Spleen (tissue), 11 donors: ENCODE measurements at regions not wholly inside any gene's neighbourhood (a gene's known extent, or its start where the extent isn't known, plus 50 kb on each side); places are given as distances from the start of the nearest gene placed in this dataset.

Experiments used
- DNase-seq: peaks from one replicate; pipeline ENCODE4 v3.0.0-alpha.2; 2020
- H3K27ac ChIP-seq, 8 donors: fragments of 200-600 bp; sonication (generic) in 7 of 8; 1 replicate in 4 of 8; 2 replicates in 4 of 8; pipeline versions ENCODE4 v1.5.0 to v1.8.0; 2016 to 2021; ENCODE audit warnings: inconsistent platforms in 4 of 8, mild to moderate bottlenecking in 4 of 8, moderate library complexity in 1 of 8
- H3K27me3 ChIP-seq, 7 donors: fragments of 200-600 bp; sonication (generic) in 6 of 7; replicated peaks in 1 of 7; 1 replicate in 4 of 7; 2 replicates in 3 of 7; pipeline versions ENCODE4 v1.5.0 to v1.8.0; 2016 to 2021; ENCODE audit warnings: inconsistent platforms in 3 of 7, mild to moderate bottlenecking in 1 of 7
- H3K36me3 ChIP-seq, 6 donors: fragments of 200-600 bp; sonication (generic) in 5 of 6; 1 replicate in 4 of 6; 2 replicates in 2 of 6; pipeline versions ENCODE4 v1.5.0 to v1.8.0; 2016 to 2021; ENCODE audit warnings: inconsistent platforms in 2 of 6
- H3K4me1 ChIP-seq, 6 donors: fragments of 200-600 bp; sonication (generic) in 5 of 6; 1 replicate in 3 of 6; 2 replicates in 3 of 6; pipeline versions ENCODE4 v1.5.0 to v1.8.0; 2016 to 2021; ENCODE audit warnings: inconsistent platforms in 3 of 6
- H3K4me3 ChIP-seq, 8 donors: fragments of 200-600 bp; sonication (generic) in 7 of 8; 1 replicate in 4 of 8; 2 replicates in 4 of 8; pipeline versions ENCODE4 v1.5.0 to v1.8.0; 2016 to 2021; ENCODE audit warnings: inconsistent platforms in 4 of 8, mild to moderate bottlenecking in 4 of 8, moderate library complexity in 2 of 8
- H3K9me3 ChIP-seq, 8 donors: fragments of 200-600 bp; sonication (generic) in 7 of 8; 1 replicate in 4 of 8; 2 replicates in 4 of 8; pipeline versions ENCODE4 v1.5.0 to v1.8.0; 2016 to 2021; ENCODE audit warnings: inconsistent platforms in 4 of 8
- POLR2A ChIP-seq, 3 donors: fragments of 450-650 bp; IDR thresholded peaks; one replicate each; pipeline ENCODE4 v1.5.1; 2017; ENCODE audit warnings: antibody characterized with exemption in 3 of 3, mild to moderate bottlenecking in 1 of 3
- POLR2AphosphoS5 ChIP-seq, 3 donors: sonication (generic); formaldehyde crosslinking; IDR thresholded peaks; one replicate each; pipeline ENCODE4 v1.5.1; 2017; ENCODE audit warnings: antibody characterized with exemption in 3 of 3
- WGBS, 5 donors: extraction: QIAGEN DNeasy Blood & Tissue Kit in 3 of 5; methylation state at CpG; one replicate each; pipeline versions ENCODE4 v1.1.5 to v1.1.7; 2013 to 2018; 5-methylcytosine and 5-hydroxymethylcytosine counted together
- intact Hi-C: fragments of 100-400 bp; cut with DNase I; formaldehyde crosslinking; loops from one replicate; pipeline ENCODE4 v1.15.0; 2023; ENCODE audit warnings: low total_unique reads
- TF ChIP-seq, protein P1 (sequence below), 11 experiments: fragments of 200-600 bp in 7 of 11; fragments of 450-650 bp in 4 of 11; sonication (generic) in 4 of 11; IDR thresholded peaks in 8 of 11; conservative IDR thresholded peaks in 3 of 11; 1 replicate in 7 of 11; 2 replicates in 4 of 11; pipeline versions ENCODE4 v1.4.0 to v1.8.0; 2016 to 2021; ENCODE audit warnings: antibody characterized with exemption in 11 of 11, inconsistent platforms in 4 of 11, mild to moderate bottlenecking in 1 of 11
- donor health status: healthy with polysubstance abuse.
- donor health status: DM: no; HTN: no; CAD: no; lungs with moderate emphysema.
- donor health status: DM: no; HTN: no; CAD: no.
- donor health status: Bipolar disorder and iron deficiency.
- donor health status: healthy.
- donor health status: DM: no; HTN: no; CAD: no.
- donor health status: DM: yes; HTN: yes; CAD: no.

GRCh38 chr14:28886940-28887339, 120.4 kb downstream of the FOXG1 start:
- H3K4me1 ChIP-seq = no peaks in the 10 kb centered on the region
- DNase-seq = no peak
- WGBS, 5 donors = 69 to 88% (median 79%) methylated on average over 5 of the region's 5 CpGs
- no peaks in the 10 kb centered on the region for H3K36me3 ChIP-seq
- peaks cover 0 to 12% (median 0%) of the 10 kb centered on the region in 8 donors for H3K9me3 ChIP-seq
- TF ChIP-seq POLR2AphosphoS5 (IDR thresholded peaks at IDR 0.05) (no peak), POLR2A (IDR thresholded peaks at IDR 0.05) (no peak)
- TF ChIP-seq, protein P1, sequence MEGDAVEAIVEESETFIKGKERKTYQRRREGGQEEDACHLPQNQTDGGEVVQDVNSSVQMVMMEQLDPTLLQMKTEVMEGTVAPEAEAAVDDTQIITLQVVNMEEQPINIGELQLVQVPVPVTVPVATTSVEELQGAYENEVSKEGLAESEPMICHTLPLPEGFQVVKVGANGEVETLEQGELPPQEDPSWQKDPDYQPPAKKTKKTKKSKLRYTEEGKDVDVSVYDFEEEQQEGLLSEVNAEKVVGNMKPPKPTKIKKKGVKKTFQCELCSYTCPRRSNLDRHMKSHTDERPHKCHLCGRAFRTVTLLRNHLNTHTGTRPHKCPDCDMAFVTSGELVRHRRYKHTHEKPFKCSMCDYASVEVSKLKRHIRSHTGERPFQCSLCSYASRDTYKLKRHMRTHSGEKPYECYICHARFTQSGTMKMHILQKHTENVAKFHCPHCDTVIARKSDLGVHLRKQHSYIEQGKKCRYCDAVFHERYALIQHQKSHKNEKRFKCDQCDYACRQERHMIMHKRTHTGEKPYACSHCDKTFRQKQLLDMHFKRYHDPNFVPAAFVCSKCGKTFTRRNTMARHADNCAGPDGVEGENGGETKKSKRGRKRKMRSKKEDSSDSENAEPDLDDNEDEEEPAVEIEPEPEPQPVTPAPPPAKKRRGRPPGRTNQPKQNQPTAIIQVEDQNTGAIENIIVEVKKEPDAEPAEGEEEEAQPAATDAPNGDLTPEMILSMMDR (IDR thresholded peaks at IDR 0.05 in 8 of 11, conservative IDR thresholded peaks at IDR 0.05 in 3 of 11) = no peak
- intact Hi-C loops = no loop called here
- H3K27ac ChIP-seq = no peak overlapping the region
- no peak overlapping the region for H3K4me3 ChIP-seq
- no peaks in the 10 kb centered on the region for H3K27me3 ChIP-seq

DNA sequence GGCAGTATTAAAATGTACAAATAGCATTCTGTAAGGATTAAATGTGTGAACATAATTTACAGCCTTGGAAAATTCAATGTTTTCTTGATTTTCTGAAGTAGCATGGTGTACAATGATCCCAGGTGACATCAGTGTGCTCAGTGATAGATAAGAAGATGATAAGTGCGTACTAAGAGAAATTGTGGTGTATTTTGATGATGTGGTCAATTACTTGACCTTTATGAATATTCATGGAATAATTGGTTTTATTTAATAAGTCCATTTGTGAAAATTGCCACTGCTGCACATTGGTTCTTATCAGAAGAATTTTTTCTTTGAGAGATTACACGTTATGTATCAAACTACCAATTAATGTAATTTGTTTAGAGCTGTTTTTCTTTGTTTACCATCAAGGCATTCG, 128.8 kb downstream of the FOXG1 start:
- Histone ChIP-seq H3K4me1 (no peaks in the 10 kb centered on the region), H3K4me3 (no peak overlapping the region), H3K27me3 (no peaks in the 10 kb centered on the region), H3K36me3 (no peaks in the 10 kb centered on the region), H3K9me3 (no peaks in the 10 kb centered on the region), H3K27ac (no peak overlapping the region)
- DNase-seq = no peak
- intact Hi-C loops = no loop called here
- TF ChIP-seq POLR2AphosphoS5 (IDR thresholded peaks at IDR 0.05) = no peak
- WGBS, 5 donors = 66 to 79% (median 68%) methylated on average over 3 of the region's 3 CpGs

GRCh38 chr14:28896337-28896736, 129.8 kb downstream of the FOXG1 start:
- Histone ChIP-seq H3K27me3 (no peaks in the 10 kb centered on the region), H3K27ac (no peak overlapping the region), H3K4me1 (no peaks in the 10 kb centered on the region), H3K4me3 (no peak overlapping the region), H3K36me3 (no peaks in the 10 kb centered on the region), H3K9me3 (no peaks in the 10 kb centered on the region)
- intact Hi-C loops = no loop called here
- no peak for DNase-seq
- TF ChIP-seq, protein P1 (IDR thresholded peaks at IDR 0.05 in 8 of 11, conservative IDR thresholded peaks at IDR 0.05 in 3 of 11) = no peak
- TF ChIP-seq POLR2A (IDR thresholded peaks at IDR 0.05) (no peak), POLR2AphosphoS5 (IDR thresholded peaks at IDR 0.05) (no peak)

GRCh38 chr14:28901631-28902030, 135.0 kb downstream of the FOXG1 start:
- Histone ChIP-seq H3K27me3 (no peaks in the 10 kb centered on the region), H3K27ac (no peak overlapping the region), H3K4me1 (no peaks in the 10 kb centered on the region), H3K4me3 (no peak overlapping the region), H3K9me3 (peaks cover 0 to 5% (median 0%) of the 10 kb centered on the region in 8 donors), H3K36me3 (no peaks in the 10 kb centered on the region)
- TF ChIP-seq POLR2AphosphoS5 (IDR thresholded peaks at IDR 0.05) (no peak), POLR2A (IDR thresholded peaks at IDR 0.05) (no peak)
- TF ChIP-seq, protein P1 (IDR thresholded peaks at IDR 0.05 in 8 of 11, conservative IDR thresholded peaks at IDR 0.05 in 3 of 11) = no peak
- intact Hi-C loops = no loop called here
- 42 to 73% (median 67%) methylated on average over 1 of the region's 1 CpG for WGBS, 5 donors
- DNase-seq = no peak

DNA sequence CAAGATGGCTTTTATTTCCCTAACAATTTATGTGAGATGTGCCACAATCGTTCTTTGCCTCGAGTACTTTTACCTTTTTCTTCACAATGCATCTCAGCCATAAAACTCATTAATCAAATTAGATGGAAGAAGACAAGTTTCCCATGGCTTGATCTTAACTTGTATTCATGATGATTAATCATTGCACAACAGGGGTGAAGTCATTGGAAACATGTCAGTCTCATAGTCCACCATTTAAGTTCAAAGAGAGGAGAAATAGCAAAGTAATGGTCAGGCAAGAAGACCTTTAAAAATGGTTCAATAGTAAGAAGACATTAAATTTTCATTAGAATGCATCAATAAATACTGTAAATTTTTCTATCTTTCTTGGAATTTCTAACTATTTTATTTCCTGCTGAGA, 136.3 kb downstream of the FOXG1 start:
- peaks cover 0 to 11% (median under 1%) of the 10 kb centered on the region in 8 donors for H3K9me3 ChIP-seq
- H3K4me3 ChIP-seq = no peak overlapping the region
- no peak for DNase-seq
- intact Hi-C loops = no loop called here
- H3K27me3 ChIP-seq = no peaks in the 10 kb centered on the region
- H3K4me1 ChIP-seq = no peaks in the 10 kb centered on the region
- H3K36me3 ChIP-seq = no peaks in the 10 kb centered on the region
- no peak for TF ChIP-seq POLR2AphosphoS5 (IDR thresholded peaks at IDR 0.05)
- TF ChIP-seq, protein P1 (IDR thresholded peaks at IDR 0.05 in 8 of 11, conservative IDR thresholded peaks at IDR 0.05 in 3 of 11) = no peak
- 75 to 89% (median 82%) methylated on average over 2 of the region's 2 CpGs for WGBS, 5 donors
- no peak overlapping the region for H3K27ac ChIP-seq
